Naive thymus-derived CD8-positive, alpha-beta T cell (primary cell): ENCODE measurements at regions not wholly inside any gene's neighbourhood (a gene's known extent, or its start where the extent isn't known, plus 50 kb on each side); places are given as distances from the start of the nearest gene placed in this dataset.

Experiments
- ATAC-seq, 2 donors: fragments of 150-1000 bp; cut with Tn5 transposase in 1 of 2; sonication (Bioruptor Pico), chemical (Tn5 transposase) in 1 of 2; 1 replicate in 1 of 2; 2 replicates in 1 of 2; pipeline ENCODE4 v1.10.0; 2021; ENCODE audit warnings: mild to moderate bottlenecking in 2 of 2, moderate library complexity in 2 of 2
- POLR2A ChIA-PET: fragments of 350-600 bp; sonication (Branson Sonifier 250); formaldehyde crosslinking; loops from one replicate; lab custom pipeline; 2021; ENCODE audit warnings: antibody characterized with exemption; lab: Charles Lee
- DNase-seq, 10 donors: peaks; one replicate each; pipeline versions ENCODE4 v3.0.0 to v3.0.0-alpha.2; 2020 to 2022
- H3K27ac Mint-ChIP-seq, 10 donors: one replicate each; pipeline ENCODE4 v1.8.0; 2020 to 2022; ENCODE audit warnings: mild to moderate bottlenecking in 10 of 10, mixed read lengths in 10 of 10, moderate library complexity in 4 of 10, inconsistent platforms in 1 of 10
- H3K27me3 Mint-ChIP-seq, 5 donors: one replicate each; pipeline ENCODE4 v1.8.0; 2021 to 2022; ENCODE audit warnings: mixed read lengths in 5 of 5
- H3K36me3 Mint-ChIP-seq, 3 donors: one replicate each; pipeline ENCODE4 v1.8.0; 2020 to 2022; ENCODE audit warnings: mixed read lengths in 3 of 3, mild to moderate bottlenecking in 2 of 3, inconsistent platforms in 1 of 3
- H3K4me1 Mint-ChIP-seq, 4 donors: one replicate each; pipeline ENCODE4 v1.8.0; 2021 to 2022; ENCODE audit warnings: mixed read lengths in 4 of 4
- H3K4me3 Mint-ChIP-seq, 10 donors: one replicate each; pipeline ENCODE4 v1.8.0; 2020 to 2022; ENCODE audit warnings: mild to moderate bottlenecking in 10 of 10, mixed read lengths in 10 of 10, moderate library complexity in 6 of 10, inconsistent platforms in 1 of 10
- H3K9me3 Mint-ChIP-seq, 9 donors: one replicate each; pipeline ENCODE4 v1.8.0; 2020 to 2022; ENCODE audit warnings: mixed read lengths in 9 of 9, mild to moderate bottlenecking in 3 of 9, inconsistent platforms in 1 of 9, moderate library complexity in 1 of 9

DNA sequence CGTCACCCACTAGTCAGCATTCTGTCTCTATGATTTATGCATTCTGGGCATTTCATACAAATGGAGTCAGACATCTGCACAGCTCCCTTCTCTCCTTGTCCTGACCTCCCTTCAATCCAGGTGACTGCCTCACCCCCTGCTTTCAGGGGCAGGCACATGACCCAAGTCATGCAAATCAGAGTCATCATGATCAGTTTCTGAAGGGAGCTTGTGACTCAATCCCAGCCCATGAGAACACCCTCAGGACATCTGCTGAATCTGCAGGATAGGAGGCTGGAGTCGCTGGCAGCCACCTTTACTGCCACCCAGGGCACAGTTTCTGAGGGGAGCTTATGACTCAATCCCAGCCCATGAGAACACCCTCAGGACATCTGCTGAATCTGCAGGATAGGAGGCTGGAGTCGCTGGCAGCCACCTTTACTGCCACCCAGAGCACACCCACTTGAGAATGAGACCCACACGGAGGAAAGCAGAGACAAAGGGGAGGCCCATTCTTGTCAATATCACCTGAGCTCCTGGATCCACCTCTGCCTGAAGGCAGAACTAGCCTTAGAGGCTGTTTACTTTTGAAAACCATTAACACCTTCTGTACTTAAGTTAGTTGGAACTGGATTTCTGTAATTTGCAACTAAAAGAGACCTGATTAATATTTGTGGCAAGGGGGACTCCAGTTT lies 62.3 kb upstream of the SLC25A33 start:
- no peak for ATAC-seq
- Mint-ChIP-seq H3K4me1 (peaks cover 0 to 2% (median 0%) of the 10 kb centered on the region in 4 donors), H3K9me3 (peaks cover 0 to 1% (median 0%) of the 10 kb centered on the region in 9 donors), H3K36me3 (no peaks in the 10 kb centered on the region), H3K27me3 (peaks cover 0 to 4% (median 0%) of the 10 kb centered on the region in 5 donors), H3K4me3 (no peak overlapping the region), H3K27ac (no peak overlapping the region)
- DNase-seq = no peak
- POLR2A ChIA-PET = no interaction called here

DNA sequence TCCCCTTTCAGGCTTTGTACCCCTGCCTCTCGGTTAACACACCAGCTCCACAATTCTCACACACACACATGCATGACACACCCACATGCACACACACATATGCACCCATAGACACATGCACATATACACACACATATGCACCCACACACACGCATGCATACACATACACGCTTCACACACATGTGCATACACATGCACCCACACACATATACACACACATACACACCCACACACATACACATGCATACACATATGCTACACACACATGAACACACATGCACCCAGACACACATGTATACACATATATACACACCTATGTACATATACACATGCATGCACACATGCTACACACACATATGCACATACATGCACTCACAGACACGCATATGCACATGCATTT lies 61.7 kb upstream of the SLC25A33 start:
- Mint-ChIP-seq H3K27me3 (peaks cover 0 to 3% (median 0%) of the 10 kb centered on the region in 5 donors), H3K9me3 (peaks cover 0 to 1% (median 0%) of the 10 kb centered on the region in 9 donors), H3K4me1 (peaks cover 0 to 2% (median 0%) of the 10 kb centered on the region in 4 donors), H3K36me3 (no peaks in the 10 kb centered on the region), H3K27ac (no peak overlapping the region), H3K4me3 (no peak overlapping the region)
- no peak for ATAC-seq
- POLR2A ChIA-PET = no interaction called here
- DNase-seq = no peak

- no peak for ATAC-seq
- POLR2A ChIA-PET = no interaction called here
- Mint-ChIP-seq H3K4me3 (no peak overlapping the region), H3K4me1 (peaks cover 0 to 2% (median 0%) of the 10 kb centered on the region in 4 donors), H3K27ac (no peak overlapping the region), H3K36me3 (no peaks in the 10 kb centered on the region), H3K27me3 (peaks cover 0 to 3% (median 0%) of the 10 kb centered on the region in 5 donors), H3K9me3 (peaks cover 0 to 1% (median 0%) of the 10 kb centered on the region in 9 donors)
- DNase-seq = no peak
These were observed 61.2 kb upstream of the SLC25A33 start for GRCh38 chr1:9478021-9478420.

- Mint-ChIP-seq H3K27me3 (peaks cover 0 to 6% (median 2%) of the 10 kb centered on the region in 5 donors), H3K4me1 (peaks cover 0 to 2% (median 0%) of the 10 kb centered on the region in 4 donors), H3K36me3 (no peaks in the 10 kb centered on the region), H3K4me3 (no peak overlapping the region), H3K9me3 (peaks cover 0 to 1% (median 0%) of the 10 kb centered on the region in 9 donors), H3K27ac (no peak overlapping the region)
- POLR2A ChIA-PET = no interaction called here
- DNase-seq = no peak
- no peak for ATAC-seq
These were observed 58.2 kb upstream of the SLC25A33 start for GRCh38 chr1:9481048-9481447.

DNA sequence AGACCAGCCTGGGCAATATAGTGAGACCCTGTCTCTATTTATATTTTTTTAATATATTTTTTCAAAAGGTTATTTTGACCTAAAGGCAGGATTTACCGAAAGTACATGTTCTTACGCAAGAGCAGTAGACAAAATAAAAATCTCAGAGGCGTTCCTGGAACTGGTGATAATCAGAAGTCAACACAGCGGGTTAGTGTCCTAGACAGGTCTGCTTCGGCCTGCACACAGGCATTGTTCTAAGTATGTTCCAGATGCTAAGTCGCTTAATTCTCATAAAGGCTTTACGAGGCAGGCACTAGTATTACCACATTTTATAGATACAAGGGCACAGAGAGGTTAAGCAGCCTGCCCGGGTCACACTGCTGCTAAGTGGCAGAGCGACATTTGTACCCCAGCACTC lies 56.9 kb upstream of the SLC25A33 start:
- Mint-ChIP-seq H3K4me1 (peaks cover 0 to 2% (median 0%) of the 10 kb centered on the region in 4 donors), H3K36me3 (no peaks in the 10 kb centered on the region), H3K4me3 (no peak overlapping the region), H3K27me3 (peaks cover 0 to 6% (median 0%) of the 10 kb centered on the region in 5 donors), H3K9me3 (peaks cover 0 to 1% (median 0%) of the 10 kb centered on the region in 9 donors), H3K27ac (no peak overlapping the region)
- ATAC-seq (no peak), DNase-seq (no peak)
- POLR2A ChIA-PET = no interaction called here

- Mint-ChIP-seq H3K4me3 (no peak overlapping the region), H3K9me3 (peaks cover 0 to 1% (median 0%) of the 10 kb centered on the region in 9 donors), H3K27me3 (peaks cover 0 to 6% (median 0%) of the 10 kb centered on the region in 5 donors), H3K4me1 (peaks cover 0 to 2% (median 0%) of the 10 kb centered on the region in 4 donors), H3K27ac (no peak overlapping the region), H3K36me3 (no peaks in the 10 kb centered on the region)
- DNase-seq = no peak
- POLR2A ChIA-PET = no interaction called here
- ATAC-seq = no peak
These were observed 56.3 kb upstream of the SLC25A33 start for GRCh38 chr1:9482816-9483572.

- POLR2A ChIA-PET = no interaction called here
- no peak for ATAC-seq
- Mint-ChIP-seq H3K4me1 (peaks cover 0 to 3% (median 0%) of the 10 kb centered on the region in 4 donors), H3K27me3 (peaks cover 0 to 6% (median 0%) of the 10 kb centered on the region in 5 donors), H3K36me3 (no peaks in the 10 kb centered on the region), H3K4me3 (no peak overlapping the region), H3K27ac (no peak overlapping the region), H3K9me3 (no peaks in the 10 kb centered on the region)
- DNase-seq = no peak
These were observed 52.7 kb upstream of the SLC25A33 start for GRCh38 chr1:9486466-9487140.
